NT2/D1 (cell line): ENCODE measurements at regions not wholly inside any gene's neighbourhood (a gene's known extent, or its start where the extent isn't known, plus 50 kb on each side); places are given as distances from the start of the nearest gene placed in this dataset.

ENCODE experiments used
- YY1 ChIP-seq: IDR thresholded peaks from 2 replicates; pipeline ENCODE4 v1.6.1; 2011; ENCODE audit not compliant: insufficient read length, insufficient read depth
- ZNF274 ChIP-seq: IDR thresholded peaks from 2 replicates; pipeline ENCODE4 v1.6.1; 2011; ENCODE audit warnings: mild to moderate bottlenecking, low read depth, low read length

- no peak for TF ChIP-seq YY1
- TF ChIP-seq ZNF274, result no peak
These were observed 1003.8 kb upstream of the DDX18 start for GRCh38 chr2:116810645-116811044.
